ENCODE measurements at regions not wholly inside any gene's neighbourhood (a gene's known extent, or its start where the extent isn't known, plus 50 kb on each side); places are given as distances from the start of the nearest gene placed in this dataset.
"Not testable (repeated sequence)": the region's sequence is repeated elsewhere in the genome, so short reads cannot be mapped to it uniquely, and the experiment has no call there.

GRCh38 chr20:48367541-48368358, 460.0 kb downstream of the PREX1 start:
- not testable (repeated sequence) for H3K4me3 Mint-ChIP-seq, H3K27me3 Mint-ChIP-seq, H3K27ac Mint-ChIP-seq, H3K9me3 Mint-ChIP-seq, H3K36me3 Mint-ChIP-seq
- H3K4me1 Mint-ChIP-seq: peaks cover 25% of the 10 kb centered on the region

DNA sequence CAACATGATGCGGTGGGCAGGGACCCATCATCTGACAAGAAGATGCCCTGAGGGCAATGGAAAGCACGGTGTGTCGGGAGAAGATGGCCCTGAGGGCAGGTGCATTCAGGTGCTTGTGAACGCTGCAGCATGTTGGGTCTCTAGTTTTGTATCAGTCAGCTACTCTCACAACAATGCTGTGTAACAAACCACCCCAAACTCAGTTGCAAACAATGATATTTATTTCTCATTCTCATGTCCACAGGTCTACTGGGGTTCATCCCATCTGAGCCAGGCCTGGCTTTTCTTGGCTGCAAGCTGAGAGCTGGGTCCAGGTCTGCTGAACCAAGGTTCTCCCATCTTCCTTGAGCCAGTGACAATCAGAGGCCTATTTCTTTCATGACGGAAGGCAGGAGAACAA, 461.6 kb downstream of the PREX1 start:
- Mint-ChIP-seq H3K4me1 (peaks cover 25% of the 10 kb centered on the region), H3K27me3 (peaks cover 7% of the 10 kb centered on the region), H3K27ac (no peak overlapping the region), H3K9me3 (no peaks in the 10 kb centered on the region), H3K36me3 (no peaks in the 10 kb centered on the region), H3K4me3 (no peak overlapping the region)

GRCh38 chr20:48364688-48365421, 462.9 kb downstream of the PREX1 start:
- Mint-ChIP-seq H3K4me1 (peaks cover 25% of the 10 kb centered on the region), H3K27ac (no peak overlapping the region), H3K27me3 (peaks cover 10% of the 10 kb centered on the region), H3K9me3 (no peaks in the 10 kb centered on the region), H3K36me3 (no peaks in the 10 kb centered on the region), H3K4me3 (no peak overlapping the region)

DNA sequence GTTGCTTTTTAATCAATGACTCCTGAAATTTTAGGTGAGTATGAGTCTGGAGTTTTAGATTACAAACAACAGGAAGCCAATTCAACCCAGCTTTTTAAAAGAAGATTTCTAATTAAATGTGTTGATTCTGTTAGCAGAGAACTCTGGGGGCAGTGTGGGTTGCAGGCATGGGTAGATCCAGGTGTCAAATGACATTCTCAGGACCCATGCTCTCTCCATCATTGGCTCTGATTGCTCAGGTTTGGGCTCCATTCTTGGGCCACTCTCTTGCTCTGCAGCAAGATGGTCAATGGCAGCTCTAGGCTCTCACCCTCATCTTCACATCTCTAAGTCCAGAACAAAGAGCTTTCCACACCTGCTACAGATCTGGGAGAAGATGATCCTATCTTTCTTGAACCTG, 463.7 kb downstream of the PREX1 start:
- peaks cover 10% of the 10 kb centered on the region for H3K27me3 Mint-ChIP-seq
- H3K9me3 Mint-ChIP-seq: no peaks in the 10 kb centered on the region
- no peak overlapping the region for H3K4me3 Mint-ChIP-seq
- H3K4me1 Mint-ChIP-seq: peaks cover 20% of the 10 kb centered on the region
- H3K36me3 Mint-ChIP-seq: no peaks in the 10 kb centered on the region
- no peak overlapping the region for H3K27ac Mint-ChIP-seq

DNA sequence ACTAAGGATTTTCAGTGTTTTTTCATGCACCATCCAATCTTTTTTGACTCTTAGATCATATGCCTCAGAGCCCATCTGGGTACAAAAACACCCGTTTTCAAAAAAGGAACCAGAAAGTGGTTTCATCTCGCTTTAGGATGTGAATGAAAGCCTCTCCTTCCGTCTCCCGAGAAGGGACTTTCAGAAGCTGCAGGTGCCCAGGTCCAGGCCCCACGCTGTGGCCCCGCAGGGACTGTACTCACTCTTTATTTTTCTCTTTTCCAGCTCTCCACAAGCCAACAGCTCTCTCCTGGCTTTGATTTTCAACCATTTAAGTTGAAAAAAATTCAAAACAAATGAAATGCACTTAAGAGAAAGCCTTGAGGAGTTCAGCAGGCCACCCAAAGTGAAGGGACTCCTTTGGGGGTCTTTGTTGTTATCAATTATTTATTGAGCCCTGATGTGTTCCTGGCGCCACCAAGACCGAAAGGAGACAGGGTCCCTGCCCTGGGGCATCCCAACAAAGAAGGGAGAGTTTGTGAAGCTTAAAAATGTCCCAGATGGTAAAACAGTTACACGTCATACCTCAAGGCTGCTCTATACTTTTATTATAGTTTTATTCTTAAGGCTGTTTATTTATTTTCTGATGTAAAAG, 467.3 kb downstream of the PREX1 start:
- Mint-ChIP-seq H3K27me3 (peaks cover 5% of the 10 kb centered on the region), H3K36me3 (no peaks in the 10 kb centered on the region), H3K27ac (no peak overlapping the region), H3K4me1 (no peaks in the 10 kb centered on the region), H3K9me3 (no peaks in the 10 kb centered on the region), H3K4me3 (no peak overlapping the region)

GRCh38 chr20:48359692-48360341, 468.0 kb downstream of the PREX1 start:
- H3K36me3 Mint-ChIP-seq: no peaks in the 10 kb centered on the region
- H3K4me3 Mint-ChIP-seq: no peak overlapping the region
- H3K9me3 Mint-ChIP-seq: no peaks in the 10 kb centered on the region
- no peaks in the 10 kb centered on the region for H3K4me1 Mint-ChIP-seq
- no peak overlapping the region for H3K27ac Mint-ChIP-seq
- H3K27me3 Mint-ChIP-seq: peaks cover 5% of the 10 kb centered on the region

GRCh38 chr20:48359055-48359390, 468.8 kb downstream of the PREX1 start:
- H3K4me3 Mint-ChIP-seq, H3K36me3 Mint-ChIP-seq, H3K4me1 Mint-ChIP-seq, H3K27ac Mint-ChIP-seq, H3K27me3 Mint-ChIP-seq, H3K9me3 Mint-ChIP-seq: not testable (repeated sequence)

DNA sequence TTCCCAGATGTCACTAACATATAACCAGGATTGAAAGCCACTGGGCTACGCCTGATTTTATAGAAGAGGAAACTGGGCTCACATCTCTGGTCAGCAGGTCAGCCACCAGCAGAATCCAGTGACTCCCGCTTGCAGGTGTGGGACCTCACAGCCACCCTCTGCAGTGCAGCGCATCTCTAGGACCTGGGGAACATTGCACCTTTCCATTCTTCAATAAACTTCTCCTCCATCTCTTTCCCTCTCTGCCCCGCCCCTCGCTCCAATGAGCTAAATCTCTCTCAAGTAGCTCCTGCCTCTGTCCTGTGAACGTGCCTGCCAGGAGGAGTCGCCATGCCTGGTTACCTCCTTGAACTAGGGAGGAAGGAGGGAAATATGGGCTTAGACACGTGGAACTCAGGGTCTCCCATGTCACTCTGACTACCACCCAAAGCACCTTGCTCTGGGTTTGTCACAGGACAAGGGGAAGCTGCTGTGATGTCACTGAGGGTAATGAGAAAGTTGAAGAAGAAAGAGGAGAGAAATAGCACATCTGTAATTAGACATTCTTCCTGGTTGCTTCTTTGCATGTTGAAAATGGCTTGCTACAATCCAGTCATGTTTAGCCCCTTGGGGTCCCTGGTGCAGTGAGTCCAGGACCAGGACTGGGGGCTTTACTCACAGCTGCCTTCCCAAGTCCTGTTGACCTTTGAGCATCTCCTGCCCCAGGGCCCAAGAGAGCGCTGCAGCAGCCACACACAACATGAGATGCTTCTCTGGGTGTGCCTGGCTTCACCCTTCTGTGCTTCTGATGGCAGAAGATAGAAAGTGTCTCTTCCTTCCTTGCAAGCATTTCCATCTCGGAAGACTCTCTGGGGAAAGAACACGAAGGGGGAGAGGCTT, 469.4 kb downstream of the PREX1 start:
- Mint-ChIP-seq H3K36me3 (no peaks in the 10 kb centered on the region), H3K27ac (no peak overlapping the region), H3K27me3 (peaks cover 6% of the 10 kb centered on the region), H3K4me3 (no peak overlapping the region), H3K4me1 (no peaks in the 10 kb centered on the region), H3K9me3 (no peaks in the 10 kb centered on the region)

- H3K27ac Mint-ChIP-seq: no peak overlapping the region
- no peaks in the 10 kb centered on the region for H3K9me3 Mint-ChIP-seq
- H3K4me3 Mint-ChIP-seq: no peak overlapping the region
- H3K27me3 Mint-ChIP-seq: peaks cover 8% of the 10 kb centered on the region
- no peaks in the 10 kb centered on the region for H3K36me3 Mint-ChIP-seq
- no peaks in the 10 kb centered on the region for H3K4me1 Mint-ChIP-seq
Measured at GRCh38 chr20:48357714-48358113, 470.1 kb downstream of the PREX1 start.

- H3K4me1 Mint-ChIP-seq: no peaks in the 10 kb centered on the region
- no peak overlapping the region for H3K27ac Mint-ChIP-seq
- no peak overlapping the region for H3K4me3 Mint-ChIP-seq
- H3K36me3 Mint-ChIP-seq: no peaks in the 10 kb centered on the region
- H3K27me3 Mint-ChIP-seq: peaks cover 9% of the 10 kb centered on the region
- no peaks in the 10 kb centered on the region for H3K9me3 Mint-ChIP-seq
Measured at GRCh38 chr20:48354903-48355302, 472.9 kb downstream of the PREX1 start.

DNA sequence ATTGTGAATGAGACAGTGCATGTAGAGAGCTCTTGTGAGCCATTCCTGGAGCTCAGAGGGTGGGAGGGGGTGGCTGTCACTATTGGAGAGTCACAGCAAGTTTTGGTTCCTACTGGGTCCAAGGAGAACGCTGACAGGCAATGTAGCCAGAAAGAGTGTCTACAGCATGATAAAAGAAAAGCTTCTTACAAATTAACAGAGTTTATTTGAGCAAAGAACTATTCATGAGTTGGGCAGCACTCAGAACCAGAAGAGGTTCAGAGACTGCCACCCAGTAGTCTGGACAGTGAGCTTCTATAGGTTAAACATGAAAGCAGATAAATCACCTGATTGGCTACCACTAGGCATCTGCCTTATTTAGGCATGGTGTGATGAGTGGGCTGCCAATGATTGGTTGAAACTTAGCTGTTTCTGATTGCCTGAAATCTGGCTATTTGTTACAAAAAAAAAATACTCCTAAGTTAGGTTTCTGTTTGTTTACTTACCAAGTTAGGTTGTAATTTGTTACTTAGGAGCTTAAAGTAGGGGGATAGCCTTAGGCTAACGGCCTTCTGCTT, 473.4 kb downstream of the PREX1 start:
- H3K27ac Mint-ChIP-seq: no peak overlapping the region
- no peaks in the 10 kb centered on the region for H3K9me3 Mint-ChIP-seq
- H3K36me3 Mint-ChIP-seq: no peaks in the 10 kb centered on the region
- H3K4me1 Mint-ChIP-seq: no peaks in the 10 kb centered on the region
- no peak overlapping the region for H3K4me3 Mint-ChIP-seq
- peaks cover 9% of the 10 kb centered on the region for H3K27me3 Mint-ChIP-seq

GRCh38 chr20:48352628-48353027, 475.2 kb downstream of the PREX1 start:
- no peak overlapping the region for H3K4me3 Mint-ChIP-seq
- no peaks in the 10 kb centered on the region for H3K36me3 Mint-ChIP-seq
- H3K27me3 Mint-ChIP-seq: peaks cover 10% of the 10 kb centered on the region
- no peaks in the 10 kb centered on the region for H3K4me1 Mint-ChIP-seq
- no peaks in the 10 kb centered on the region for H3K9me3 Mint-ChIP-seq
- no peak overlapping the region for H3K27ac Mint-ChIP-seq

- H3K4me3 Mint-ChIP-seq: no peak overlapping the region
- no peaks in the 10 kb centered on the region for H3K4me1 Mint-ChIP-seq
- H3K27ac Mint-ChIP-seq: no peak overlapping the region
- H3K27me3 Mint-ChIP-seq: peaks cover 8% of the 10 kb centered on the region
- H3K36me3 Mint-ChIP-seq: no peaks in the 10 kb centered on the region
- H3K9me3 Mint-ChIP-seq: no peaks in the 10 kb centered on the region
Measured at GRCh38 chr20:48352042-48352441, 475.8 kb downstream of the PREX1 start.

- Mint-ChIP-seq H3K9me3 (no peaks in the 10 kb centered on the region), H3K4me3 (no peak overlapping the region), H3K27me3 (peaks cover 8% of the 10 kb centered on the region), H3K4me1 (no peaks in the 10 kb centered on the region), H3K36me3 (no peaks in the 10 kb centered on the region), H3K27ac (no peak overlapping the region)
Measured at GRCh38 chr20:48350313-48350988, 477.3 kb downstream of the PREX1 start.

Measured in activated naive CD4-positive, alpha-beta T cell treated with anti-CD3 and anti-CD28 coated beads, Interleukin-2, amount 50 U/mL, for 24 hours (primary cell).